SK-N-SH treated with all-trans-retinoic acid at 6 μM for 48 hours (cell line): ENCODE measurements at regions not wholly inside any gene's neighbourhood (a gene's known extent, or its start where the extent isn't known, plus 50 kb on each side); places are given as distances from the start of the nearest gene placed in this dataset.

Experiments
- ATAC-seq: fragments of 200-7000 bp; cut with Tn5 transposase; 3 replicates; pipeline ENCODE4 v1.9.1; 2020; ENCODE audit warnings: mild to moderate bottlenecking, moderate library complexity
- BACH2 ChIP-seq: fragments of 250-450 bp; sonication (Bioruptor Pico); IDR thresholded peaks from 2 replicates; pipeline ENCODE4 v1.9.0; 2021; ENCODE audit warnings: mild to moderate bottlenecking, borderline replicate concordance
- CSDC2 ChIP-seq: fragments of 250-450 bp; sonication (Bioruptor Pico); IDR thresholded peaks from 2 replicates; pipeline ENCODE4 v1.5.0; 2020; ENCODE audit warnings: mild to moderate bottlenecking, moderate library complexity
- ESRRG ChIP-seq: fragments of 250-450 bp; sonication (Bioruptor Pico); IDR thresholded peaks from 2 replicates; pipeline ENCODE4 v1.6.1; 2021; ENCODE audit warnings: mild to moderate bottlenecking
- GLIS3 ChIP-seq: fragments of 250-450 bp; sonication (Bioruptor Pico); IDR thresholded peaks from 2 replicates; pipeline ENCODE4 v1.5.0; 2020; ENCODE audit warnings: mild to moderate bottlenecking, moderate library complexity
- ISL1 ChIP-seq: fragments of 250-450 bp; sonication (Bioruptor Pico); IDR thresholded peaks from 2 replicates; pipeline ENCODE4 v2.1.2; 2022; ENCODE audit warnings: mild to moderate bottlenecking, moderate library complexity
- OSR1 ChIP-seq: fragments of 250-450 bp; sonication (Bioruptor Pico); IDR thresholded peaks from 2 replicates; pipeline ENCODE4 v1.8.0; 2022; ENCODE audit warnings: moderate library complexity, mild to moderate bottlenecking, inconsistent platforms
- PPARA ChIP-seq: fragments of 250-450 bp; sonication (Bioruptor Pico); IDR thresholded peaks from 2 replicates; pipeline ENCODE4 v1.5.0; 2020; ENCODE audit warnings: mild to moderate bottlenecking, borderline replicate concordance
- RARB ChIP-seq: fragments of 250-450 bp; sonication (Bioruptor Pico); IDR thresholded peaks from 2 replicates; pipeline ENCODE4 v1.8.0; 2021; ENCODE audit warnings: mild to moderate bottlenecking, moderate library complexity
- SNAI2 ChIP-seq: fragments of 250-450 bp; sonication (Bioruptor Pico); IDR thresholded peaks from 2 replicates; pipeline ENCODE4 v1.5.0; 2020; ENCODE audit warnings: mild to moderate bottlenecking, moderate library complexity
- TCF4 ChIP-seq: fragments of 250-450 bp; sonication (Bioruptor Pico); IDR thresholded peaks from 2 replicates; pipeline ENCODE4 v1.8.0; 2021; ENCODE audit warnings: mild to moderate bottlenecking, moderate library complexity, borderline replicate concordance
- TOX ChIP-seq: fragments of 250-450 bp; sonication (Bioruptor Pico); IDR thresholded peaks from 2 replicates; pipeline ENCODE4 v1.8.0; 2021; ENCODE audit warnings: mild to moderate bottlenecking, moderate library complexity, borderline replicate concordance
- ZC3H10 ChIP-seq: fragments of 250-450 bp; sonication (Bioruptor Pico); IDR thresholded peaks from 2 replicates; pipeline ENCODE4 v1.5.1; 2021; ENCODE audit warnings: mild to moderate bottlenecking, moderate library complexity
- ZFP3 ChIP-seq: fragments of 250-450 bp; sonication (Bioruptor Pico); IDR thresholded peaks from 2 replicates; pipeline ENCODE4 v1.5.0; 2020; ENCODE audit warnings: mild to moderate bottlenecking, moderate library complexity
- ZNF565 ChIP-seq: fragments of 450-650 bp; formaldehyde crosslinking; conservative IDR thresholded peaks from 2 replicates; pipeline ENCODE4 v1.5.0; 2020; ENCODE audit warnings: low read depth, mild to moderate bottlenecking, moderate library complexity
- ZNF70 ChIP-seq: fragments of 450-650 bp; formaldehyde crosslinking; IDR thresholded peaks from 2 replicates; pipeline ENCODE4 v1.5.0; 2020; ENCODE audit warnings: mild to moderate bottlenecking, moderate library complexity
- ZNF8 ChIP-seq: fragments of 450-650 bp; formaldehyde crosslinking; IDR thresholded peaks from 2 replicates; pipeline ENCODE4 v1.5.0; 2020; ENCODE audit warnings: mild to moderate bottlenecking, moderate library complexity
- TF ChIP-seq, protein P1 (sequence below): fragments of 250-450 bp; sonication (Bioruptor Pico); IDR thresholded peaks from 2 replicates; pipeline ENCODE4 v1.8.0; 2021; ENCODE audit warnings: low read depth, mild to moderate bottlenecking, moderate library complexity, borderline replicate concordance
- TF ChIP-seq, protein P2 (sequence below): fragments of 250-450 bp; sonication (Bioruptor Pico); IDR thresholded peaks from 2 replicates; pipeline ENCODE4 v1.5.0; 2020; ENCODE audit warnings: mild to moderate bottlenecking, moderate library complexity
- TF ChIP-seq, protein P3 (sequence below): fragments of 250-450 bp; sonication (Bioruptor Pico); IDR thresholded peaks from 2 replicates; pipeline ENCODE4 v1.8.0; 2020; ENCODE audit warnings: mild to moderate bottlenecking, moderate library complexity, borderline replicate concordance
- TF ChIP-seq, protein P4 (sequence below): fragments of 250-450 bp; sonication (Bioruptor Pico); IDR thresholded peaks from 2 replicates; pipeline ENCODE4 v1.5.1; 2020; ENCODE audit warnings: low read depth, mild to moderate bottlenecking, moderate library complexity
- TF ChIP-seq, protein P5 (sequence below): fragments of 250-450 bp; sonication (Bioruptor Pico); IDR thresholded peaks from 2 replicates; pipeline ENCODE4 v1.5.1; 2021; ENCODE audit warnings: mild to moderate bottlenecking, moderate library complexity

DNA sequence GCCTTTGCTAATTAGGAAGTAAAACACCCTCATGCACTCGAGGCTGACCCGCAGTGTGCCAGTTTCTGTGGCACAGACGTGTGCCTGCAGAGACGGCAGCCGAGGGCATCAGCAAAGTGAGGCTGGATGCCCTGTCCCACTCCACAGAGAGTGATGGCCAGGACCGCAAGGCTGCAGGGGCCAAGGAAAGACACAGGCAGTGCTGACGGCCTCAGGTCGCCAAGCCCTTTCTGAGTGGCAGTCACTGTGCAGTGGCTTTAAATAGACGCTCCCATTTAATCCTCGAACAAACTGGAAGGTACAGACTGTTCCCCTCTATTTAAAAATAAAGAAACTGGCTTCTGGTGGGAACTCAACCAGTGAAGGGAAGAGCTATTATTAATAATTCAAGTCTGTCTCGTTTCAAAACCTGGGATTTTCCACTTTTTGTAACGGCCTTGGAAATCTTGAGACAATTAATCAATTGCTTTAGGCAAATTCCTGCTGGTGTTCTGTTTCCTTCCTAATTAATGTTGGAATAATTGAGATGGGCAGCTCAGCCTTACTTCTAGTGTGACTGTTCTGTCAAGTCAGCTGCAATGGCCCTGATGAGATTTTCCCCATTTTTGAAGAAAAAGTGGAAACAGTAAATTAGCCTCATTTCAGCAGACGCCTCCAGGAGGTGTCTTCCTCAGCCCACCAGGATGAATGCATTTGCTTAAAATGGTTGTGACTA, 644.6 kb upstream of the RAB6C start:
- ATAC-seq: no peak
- TF ChIP-seq, protein P1, sequence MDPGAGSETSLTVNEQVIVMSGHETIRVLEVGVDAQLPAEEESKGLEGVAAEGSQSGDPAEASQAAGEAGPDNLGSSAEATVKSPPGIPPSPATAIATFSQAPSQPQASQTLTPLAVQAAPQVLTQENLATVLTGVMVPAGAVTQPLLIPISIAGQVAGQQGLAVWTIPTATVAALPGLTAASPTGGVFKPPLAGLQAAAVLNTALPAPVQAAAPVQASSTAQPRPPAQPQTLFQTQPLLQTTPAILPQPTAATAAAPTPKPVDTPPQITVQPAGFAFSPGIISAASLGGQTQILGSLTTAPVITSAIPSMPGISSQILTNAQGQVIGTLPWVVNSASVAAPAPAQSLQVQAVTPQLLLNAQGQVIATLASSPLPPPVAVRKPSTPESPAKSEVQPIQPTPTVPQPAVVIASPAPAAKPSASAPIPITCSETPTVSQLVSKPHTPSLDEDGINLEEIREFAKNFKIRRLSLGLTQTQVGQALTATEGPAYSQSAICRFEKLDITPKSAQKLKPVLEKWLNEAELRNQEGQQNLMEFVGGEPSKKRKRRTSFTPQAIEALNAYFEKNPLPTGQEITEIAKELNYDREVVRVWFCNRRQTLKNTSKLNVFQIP (CRISPR knock-in tag): no peak

DNA sequence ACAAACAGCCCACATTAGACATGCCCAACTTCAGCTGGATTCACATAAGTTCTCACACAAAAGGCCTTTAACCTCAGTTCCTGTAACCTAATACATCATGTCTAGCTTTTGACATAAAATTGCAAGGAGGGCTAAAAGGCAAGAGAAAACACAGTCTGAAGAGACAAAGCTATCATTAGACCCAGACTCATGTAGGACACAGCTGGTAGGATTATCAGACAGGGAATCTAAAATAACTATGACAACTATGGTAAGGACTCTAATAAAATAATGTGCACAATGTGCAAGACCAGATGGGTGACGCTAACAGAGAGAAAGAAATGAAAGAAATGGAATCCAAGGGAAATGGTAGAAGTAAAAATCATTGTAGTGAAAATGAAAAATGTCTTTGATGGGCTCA, 643.2 kb upstream of the RAB6C start:
- no peak for ATAC-seq

DNA sequence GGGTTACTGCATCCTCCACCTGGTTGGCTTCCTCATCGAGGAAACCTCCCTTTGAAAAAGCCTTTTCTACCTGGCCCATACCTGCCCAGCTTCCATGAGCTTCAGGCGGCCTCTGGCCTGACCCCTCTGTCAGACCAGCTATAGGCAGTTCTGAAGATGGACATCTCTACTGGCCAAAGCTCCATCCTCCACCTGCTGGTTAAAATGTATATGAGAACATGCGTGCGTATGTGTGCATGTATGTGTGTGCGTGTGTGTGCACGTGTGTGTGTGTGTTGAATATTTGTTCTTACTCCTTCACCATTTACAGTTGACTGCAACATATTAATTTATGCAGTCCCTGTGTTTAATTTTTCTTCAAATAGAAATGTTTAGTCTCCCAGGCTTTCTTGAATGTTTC, 642.4 kb upstream of the RAB6C start:
- no peak for ATAC-seq
- TF ChIP-seq SNAI2 (no peak), BACH2 (CRISPR knock-in tag) (no peak), GLIS3 (no peak), TOX (no peak), ZC3H10 (CRISPR knock-in tag) (no peak)
- TF ChIP-seq, protein P2, sequence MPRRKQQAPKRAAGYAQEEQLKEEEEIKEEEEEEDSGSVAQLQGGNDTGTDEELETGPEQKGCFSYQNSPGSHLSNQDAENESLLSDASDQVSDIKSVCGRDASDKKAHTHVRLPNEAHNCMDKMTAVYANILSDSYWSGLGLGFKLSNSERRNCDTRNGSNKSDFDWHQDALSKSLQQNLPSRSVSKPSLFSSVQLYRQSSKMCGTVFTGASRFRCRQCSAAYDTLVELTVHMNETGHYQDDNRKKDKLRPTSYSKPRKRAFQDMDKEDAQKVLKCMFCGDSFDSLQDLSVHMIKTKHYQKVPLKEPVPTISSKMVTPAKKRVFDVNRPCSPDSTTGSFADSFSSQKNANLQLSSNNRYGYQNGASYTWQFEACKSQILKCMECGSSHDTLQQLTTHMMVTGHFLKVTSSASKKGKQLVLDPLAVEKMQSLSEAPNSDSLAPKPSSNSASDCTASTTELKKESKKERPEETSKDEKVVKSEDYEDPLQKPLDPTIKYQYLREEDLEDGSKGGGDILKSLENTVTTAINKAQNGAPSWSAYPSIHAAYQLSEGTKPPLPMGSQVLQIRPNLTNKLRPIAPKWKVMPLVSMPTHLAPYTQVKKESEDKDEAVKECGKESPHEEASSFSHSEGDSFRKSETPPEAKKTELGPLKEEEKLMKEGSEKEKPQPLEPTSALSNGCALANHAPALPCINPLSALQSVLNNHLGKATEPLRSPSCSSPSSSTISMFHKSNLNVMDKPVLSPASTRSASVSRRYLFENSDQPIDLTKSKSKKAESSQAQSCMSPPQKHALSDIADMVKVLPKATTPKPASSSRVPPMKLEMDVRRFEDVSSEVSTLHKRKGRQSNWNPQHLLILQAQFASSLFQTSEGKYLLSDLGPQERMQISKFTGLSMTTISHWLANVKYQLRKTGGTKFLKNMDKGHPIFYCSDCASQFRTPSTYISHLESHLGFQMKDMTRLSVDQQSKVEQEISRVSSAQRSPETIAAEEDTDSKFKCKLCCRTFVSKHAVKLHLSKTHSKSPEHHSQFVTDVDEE: no peak
- TF ChIP-seq, protein P3, sequence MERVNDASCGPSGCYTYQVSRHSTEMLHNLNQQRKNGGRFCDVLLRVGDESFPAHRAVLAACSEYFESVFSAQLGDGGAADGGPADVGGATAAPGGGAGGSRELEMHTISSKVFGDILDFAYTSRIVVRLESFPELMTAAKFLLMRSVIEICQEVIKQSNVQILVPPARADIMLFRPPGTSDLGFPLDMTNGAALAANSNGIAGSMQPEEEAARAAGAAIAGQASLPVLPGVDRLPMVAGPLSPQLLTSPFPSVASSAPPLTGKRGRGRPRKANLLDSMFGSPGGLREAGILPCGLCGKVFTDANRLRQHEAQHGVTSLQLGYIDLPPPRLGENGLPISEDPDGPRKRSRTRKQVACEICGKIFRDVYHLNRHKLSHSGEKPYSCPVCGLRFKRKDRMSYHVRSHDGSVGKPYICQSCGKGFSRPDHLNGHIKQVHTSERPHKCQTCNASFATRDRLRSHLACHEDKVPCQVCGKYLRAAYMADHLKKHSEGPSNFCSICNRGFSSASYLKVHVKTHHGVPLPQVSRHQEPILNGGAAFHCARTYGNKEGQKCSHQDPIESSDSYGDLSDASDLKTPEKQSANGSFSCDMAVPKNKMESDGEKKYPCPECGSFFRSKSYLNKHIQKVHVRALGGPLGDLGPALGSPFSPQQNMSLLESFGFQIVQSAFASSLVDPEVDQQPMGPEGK: no peak

More for the DNA sequence above, 643.2 kb upstream of the RAB6C start:
- TF ChIP-seq, protein P4, sequence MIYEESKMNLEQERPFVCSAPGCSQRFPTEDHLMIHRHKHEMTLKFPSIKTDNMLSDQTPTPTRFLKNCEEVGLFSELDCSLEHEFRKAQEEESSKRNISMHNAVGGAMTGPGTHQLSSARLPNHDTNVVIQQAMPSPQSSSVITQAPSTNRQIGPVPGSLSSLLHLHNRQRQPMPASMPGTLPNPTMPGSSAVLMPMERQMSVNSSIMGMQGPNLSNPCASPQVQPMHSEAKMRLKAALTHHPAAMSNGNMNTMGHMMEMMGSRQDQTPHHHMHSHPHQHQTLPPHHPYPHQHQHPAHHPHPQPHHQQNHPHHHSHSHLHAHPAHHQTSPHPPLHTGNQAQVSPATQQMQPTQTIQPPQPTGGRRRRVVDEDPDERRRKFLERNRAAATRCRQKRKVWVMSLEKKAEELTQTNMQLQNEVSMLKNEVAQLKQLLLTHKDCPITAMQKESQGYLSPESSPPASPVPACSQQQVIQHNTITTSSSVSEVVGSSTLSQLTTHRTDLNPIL (CRISPR knock-in tag): no peak
- no peak for TF ChIP-seq ISL1
- TF ChIP-seq, protein P3: no peak
- TF ChIP-seq ZNF70: no peak
- no peak for TF ChIP-seq TCF4 (CRISPR knock-in tag)
- TF ChIP-seq CSDC2 (CRISPR knock-in tag): no peak
- TF ChIP-seq, protein P5, sequence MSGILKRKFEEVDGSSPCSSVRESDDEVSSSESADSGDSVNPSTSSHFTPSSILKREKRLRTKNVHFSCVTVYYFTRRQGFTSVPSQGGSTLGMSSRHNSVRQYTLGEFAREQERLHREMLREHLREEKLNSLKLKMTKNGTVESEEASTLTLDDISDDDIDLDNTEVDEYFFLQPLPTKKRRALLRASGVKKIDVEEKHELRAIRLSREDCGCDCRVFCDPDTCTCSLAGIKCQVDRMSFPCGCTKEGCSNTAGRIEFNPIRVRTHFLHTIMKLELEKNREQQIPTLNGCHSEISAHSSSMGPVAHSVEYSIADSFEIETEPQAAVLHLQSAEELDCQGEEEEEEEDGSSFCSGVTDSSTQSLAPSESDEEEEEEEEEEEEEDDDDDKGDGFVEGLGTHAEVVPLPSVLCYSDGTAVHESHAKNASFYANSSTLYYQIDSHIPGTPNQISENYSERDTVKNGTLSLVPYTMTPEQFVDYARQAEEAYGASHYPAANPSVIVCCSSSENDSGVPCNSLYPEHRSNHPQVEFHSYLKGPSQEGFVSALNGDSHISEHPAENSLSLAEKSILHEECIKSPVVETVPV (CRISPR knock-in tag): no peak
- TF ChIP-seq ESRRG: no peak
- TF ChIP-seq ZC3H10 (CRISPR knock-in tag): no peak
- TF ChIP-seq TOX: no peak
- TF ChIP-seq ZNF565 (CRISPR knock-in tag): no peak
- TF ChIP-seq ZNF8 (CRISPR knock-in tag): no peak
- TF ChIP-seq, protein P2: no peak
- TF ChIP-seq OSR1: no peak
- no peak for TF ChIP-seq ZFP3 (CRISPR knock-in tag)
- no peak for TF ChIP-seq SNAI2
- TF ChIP-seq PPARA (CRISPR knock-in tag): no peak
- TF ChIP-seq, protein P1 (CRISPR knock-in tag): no peak
- TF ChIP-seq RARB (CRISPR knock-in tag): no peak
